Left colon (tissue), 2 donors: ENCODE measurements at regions not wholly inside any gene's neighbourhood (a gene's known extent, or its start where the extent isn't known, plus 50 kb on each side); places are given as distances from the start of the nearest gene placed in this dataset.

Source experiments
- ATAC-seq: fragments of 200-7000 bp; cut with Tn5 transposase; one replicate; pipeline ENCODE4 v1.9.1; 2020; ENCODE audit warnings: mild to moderate bottlenecking, moderate library complexity
- DNase-seq, 2 donors: peaks; one replicate each; pipeline ENCODE4 v3.0.0-alpha.2; 2020
- intact Hi-C, 2 donors: fragments of 100-400 bp; cut with DNase I in 1 of 2; cut with micrococcal nuclease in 1 of 2; formaldehyde crosslinking; loops; one replicate each; pipeline versions ENCODE4 v1.11.2 to v1.14.0; 2022; cut with DNase I, micrococcal nuclease
- donor health status: DM: no; HTN: no; CAD: no.
- donor health status: DM: yes; HTN: yes; CAD: no.

DNA sequence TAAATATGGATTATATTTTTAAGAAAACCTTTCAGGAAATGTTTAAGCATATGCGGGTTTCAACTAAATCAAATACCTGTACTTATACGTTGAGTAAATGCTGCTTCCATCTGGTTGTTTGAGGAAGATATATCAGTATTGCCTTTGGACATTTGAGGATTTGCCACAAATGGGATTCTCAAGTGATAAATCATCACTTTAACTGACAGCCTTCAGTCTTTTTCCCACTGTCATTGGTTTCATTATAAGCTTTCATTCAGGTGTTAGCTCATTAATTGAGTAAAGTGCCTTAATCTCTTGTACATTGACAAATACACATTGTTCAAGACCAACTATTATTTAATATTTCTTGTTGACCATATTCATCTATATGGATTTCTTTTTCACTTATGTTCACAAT, 217.2 kb downstream of the EDEM1 start:
- ATAC-seq, result no peak
- intact Hi-C loops, result no loop called here
- DNase-seq, result no peak

GRCh38 chr3:5411786-5412185, 224.3 kb downstream of the EDEM1 start:
- no peak for ATAC-seq
- intact Hi-C loops, result no loop called here
- no peak for DNase-seq

DNA sequence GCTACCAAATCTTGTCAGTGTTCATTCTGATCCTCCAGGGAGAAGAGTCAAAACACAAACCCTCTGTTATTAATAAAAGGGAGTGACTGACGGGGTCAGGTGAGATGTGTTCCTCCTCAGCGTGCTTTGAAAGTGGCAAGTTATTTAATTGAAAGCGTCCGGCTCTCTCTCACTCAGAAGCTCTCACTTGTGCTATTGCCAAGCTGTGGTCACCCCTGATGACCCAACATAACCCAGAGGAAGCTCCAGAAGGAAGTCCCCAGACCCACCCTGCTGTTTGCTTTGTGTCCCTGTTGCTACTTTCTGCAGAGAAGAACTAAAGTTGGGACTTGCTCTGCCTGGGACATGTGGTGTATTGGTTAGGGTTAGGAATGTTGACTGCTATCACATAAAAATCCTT, 235.6 kb downstream of the EDEM1 start:
- intact Hi-C loops, result no loop called here
- DNase-seq (no peak), ATAC-seq (no peak)

DNA sequence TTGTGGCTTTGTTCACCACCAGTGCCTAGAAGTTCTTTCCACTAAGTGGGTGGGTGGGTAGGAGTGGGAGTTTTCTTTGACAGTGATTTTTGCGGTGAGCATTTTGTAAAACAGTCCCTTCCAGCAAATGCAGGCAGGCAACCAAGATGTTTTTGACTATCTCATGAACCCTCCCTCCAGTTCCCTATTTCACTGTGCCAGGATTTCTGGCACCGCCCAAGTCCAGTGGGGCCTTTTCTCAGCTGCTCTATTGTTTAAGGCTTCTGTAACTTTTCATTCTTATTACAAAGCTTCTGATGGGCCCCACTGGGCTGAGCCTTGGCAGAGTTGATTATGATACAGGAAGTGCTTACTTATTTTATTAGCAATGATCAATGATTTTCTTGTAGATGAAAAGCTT, 236.0 kb downstream of the EDEM1 start:
- ATAC-seq (no peak), DNase-seq (no peak)
- intact Hi-C loops, result no loop called here

DNA sequence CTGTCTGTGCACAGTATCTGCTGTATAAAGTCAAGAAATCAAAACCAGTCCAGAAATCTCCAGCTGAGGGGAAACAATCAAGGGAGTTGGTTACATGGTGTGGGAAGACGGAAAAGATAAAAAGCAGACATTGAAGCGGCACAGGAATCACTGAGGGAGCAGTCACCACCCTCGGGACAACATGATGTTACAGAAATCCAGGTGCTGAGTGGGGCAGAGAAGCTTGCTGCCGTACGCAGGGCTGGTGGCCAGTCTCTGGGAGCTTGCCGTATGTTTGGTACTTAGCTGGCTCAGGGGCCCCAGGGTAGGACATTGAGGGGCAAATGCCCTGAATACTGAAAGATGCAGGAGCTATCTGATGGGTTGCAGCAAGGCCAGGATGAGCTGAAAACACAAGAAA, 237.9 kb downstream of the EDEM1 start:
- DNase-seq (no peak), ATAC-seq (no peak)
- intact Hi-C loops, result no loop called here

GRCh38 chr3:5426094-5426883, 238.8 kb downstream of the EDEM1 start:
- DNase-seq (peak; percentile 62 to 95), ATAC-seq (peak; percentile 96)
- intact Hi-C loops, result no loop called here

DNA sequence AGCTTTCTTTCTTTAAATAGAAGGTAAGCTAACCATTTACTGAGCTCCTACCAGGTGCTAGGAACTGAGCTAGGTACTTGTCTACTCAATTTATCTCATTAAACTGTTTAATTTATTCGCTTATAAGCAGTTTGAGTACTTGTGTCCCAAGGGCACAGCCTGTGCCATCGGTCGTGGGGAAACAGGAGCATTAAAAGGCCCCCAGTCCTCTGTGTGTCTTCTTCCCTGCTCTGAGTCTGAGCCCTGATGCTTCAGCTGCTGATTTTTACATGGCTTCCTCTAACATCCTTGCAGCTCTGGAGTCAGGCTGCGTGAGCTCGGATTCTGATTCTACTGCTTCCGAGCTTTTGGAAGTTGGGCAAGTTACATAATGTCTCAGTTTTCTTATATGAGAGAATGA, 239.5 kb downstream of the EDEM1 start:
- ATAC-seq (no peak), DNase-seq (no peak)
- intact Hi-C loops, result no loop called here

GRCh38 chr3:5427938-5428337, 240.4 kb downstream of the EDEM1 start:
- no peak for DNase-seq
- peak; percentile 73 for ATAC-seq
- intact Hi-C loops, result no loop called here

GRCh38 chr3:5428607-5429516, 241.4 kb downstream of the EDEM1 start:
- ATAC-seq (no peak), DNase-seq (no peak)

DNA sequence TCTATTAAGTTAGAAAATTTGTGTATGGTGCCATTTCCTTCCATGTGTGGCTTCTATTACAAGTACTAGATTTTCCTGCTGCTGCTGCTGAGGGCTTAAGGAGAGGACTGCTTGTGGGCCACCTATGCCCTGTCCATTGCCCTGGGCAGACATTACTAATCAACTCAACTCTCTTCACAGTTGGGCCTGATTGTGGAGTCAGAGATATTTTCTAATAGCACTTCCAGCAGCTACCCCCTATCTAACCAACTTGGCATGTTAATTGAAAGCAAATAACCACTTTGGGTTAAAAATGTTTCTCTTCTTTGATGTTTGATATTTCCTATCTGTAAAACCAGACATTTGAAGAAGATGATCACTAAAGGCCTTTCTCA, 242.0 kb downstream of the EDEM1 start:
- DNase-seq (no peak), ATAC-seq (no peak)
- intact Hi-C loops, result no loop called here

More at GRCh38 chr3:5428607-5429516, 241.4 kb downstream of the EDEM1 start:
- intact Hi-C loops, result no loop called here

GRCh38 chr3:5430701-5431100, 243.2 kb downstream of the EDEM1 start:
- no peak for DNase-seq
- ATAC-seq, result no peak
- intact Hi-C loops, result no loop called here

DNA sequence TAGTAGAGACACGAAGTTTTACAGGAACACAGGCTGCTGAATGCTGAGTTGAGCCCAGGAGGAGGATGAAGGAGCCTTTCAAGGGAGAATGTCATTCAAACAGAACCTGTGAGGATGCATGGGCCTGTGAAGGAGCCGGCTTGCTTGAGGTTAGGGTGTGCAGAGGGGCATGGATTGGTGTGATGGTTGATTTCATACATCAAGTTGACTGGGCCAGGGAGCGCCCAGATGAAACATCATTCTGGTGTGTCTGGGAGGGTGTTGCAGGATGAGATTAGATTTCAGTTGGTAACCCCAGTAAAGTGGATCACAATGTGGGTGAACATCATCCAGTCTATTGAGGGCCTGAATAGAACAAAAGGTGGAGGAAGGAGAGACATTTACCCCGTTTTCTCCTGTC, 243.6 kb downstream of the EDEM1 start:
- DNase-seq, result no peak
- ATAC-seq, result no peak
- intact Hi-C loops, result no loop called here

GRCh38 chr3:5431811-5432378, 244.4 kb downstream of the EDEM1 start:
- intact Hi-C loops, result no loop called here
- DNase-seq (no peak), ATAC-seq (no peak)

DNA sequence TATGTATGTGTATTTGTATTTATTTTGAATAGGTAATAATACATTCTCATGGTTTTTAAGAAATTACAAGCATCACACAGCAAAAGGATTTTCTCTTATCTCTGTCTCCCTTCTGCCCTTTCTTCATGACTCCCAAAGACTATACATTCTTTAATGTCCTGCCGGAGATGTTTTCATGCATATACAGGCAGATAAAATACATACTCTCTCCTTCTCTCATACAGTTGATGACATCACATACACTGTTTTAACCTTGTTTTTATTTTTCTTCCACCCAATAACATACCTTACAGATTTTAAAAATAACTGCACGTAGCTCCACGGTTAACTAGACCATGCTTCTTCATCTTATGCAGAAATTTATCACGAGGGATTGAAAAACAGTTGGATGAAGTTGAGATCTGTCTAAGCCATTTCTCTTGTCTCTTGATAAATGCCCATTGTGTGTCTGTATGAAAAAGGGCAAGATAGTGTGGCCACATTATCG, 249.8 kb downstream of the EDEM1 start:
- DNase-seq (no peak), ATAC-seq (no peak)
- intact Hi-C loops, result no loop called here

- ATAC-seq (no peak), DNase-seq (no peak)
Measured at GRCh38 chr3:5437783-5438323, 250.3 kb downstream of the EDEM1 start.

GRCh38 chr3:5441401-5441800, 253.9 kb downstream of the EDEM1 start:
- no peak for DNase-seq
- intact Hi-C loops, result no loop called here
- ATAC-seq, result no peak

More at GRCh38 chr3:5437783-5438323, 250.3 kb downstream of the EDEM1 start:
- intact Hi-C loops, result no loop called here

GRCh38 chr3:5442106-5442785, 254.7 kb downstream of the EDEM1 start:
- DNase-seq (no peak), ATAC-seq (no peak)
- intact Hi-C loops, result no loop called here

DNA sequence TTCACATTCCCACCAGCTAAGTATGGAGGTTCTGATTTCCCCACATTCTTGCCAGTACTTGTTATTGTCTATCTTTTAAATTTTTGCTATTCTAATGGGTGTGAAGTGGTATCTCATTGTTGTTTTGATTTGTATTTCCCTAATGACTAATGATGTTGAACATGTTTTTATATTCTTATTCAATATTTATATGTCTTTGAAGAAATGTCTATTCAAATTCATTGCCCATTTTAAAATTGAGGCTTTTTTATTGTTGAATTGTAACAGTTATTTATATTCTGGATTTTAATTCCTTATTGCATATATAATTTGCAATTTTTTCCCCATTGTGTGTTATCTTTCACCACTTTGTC, 255.3 kb downstream of the EDEM1 start:
- no peak for ATAC-seq
- intact Hi-C loops, result no loop called here
- no peak for DNase-seq

- DNase-seq (no peak), ATAC-seq (no peak)
- intact Hi-C loops, result no loop called here
Measured at GRCh38 chr3:5444253-5444652, 256.7 kb downstream of the EDEM1 start.
